Caco-2 (cell line): ENCODE measurements at regions not wholly inside any gene's neighbourhood (a gene's known extent, or its start where the extent isn't known, plus 50 kb on each side); places are given as distances from the start of the nearest gene placed in this dataset.

Experiments used
- BruUV-seq: library from RNA; stranded (reverse); fragments of 400-500 nt; replicated peaks from 2 replicates; lab custom pipeline; 2021; lab: Mats Ljungman, UMichigan
- CTCF ChIA-PET: fragments of 300-600 bp; sonication (Branson Sonifier 250); formaldehyde crosslinking; loops from one replicate; lab custom pipeline; 2022; ENCODE audit warnings: antibody characterized with exemption; lab: Charles Lee
- POLR2A ChIA-PET: fragments of 300-600 bp; sonication (Branson Sonifier 250); formaldehyde crosslinking; loops from one replicate; lab custom pipeline; 2022; ENCODE audit warnings: antibody characterized with exemption; lab: Charles Lee
- DNase-seq, 2 experiments: peaks; one replicate each; pipeline versions ENCODE4 v3.0.0 to v3.0.0-alpha.2; 2020 to 2022
- H3K27me3 ChIP-seq: replicated peaks from 2 replicates; pipeline ENCODE4 v1.6.0; 2011; ENCODE audit warnings: low read length; ENCODE audit not compliant: control insufficient read depth, insufficient read depth
- H3K36me3 ChIP-seq: 2 replicates; pipeline ENCODE4 v1.5.1; 2011; ENCODE audit warnings: low read length; ENCODE audit not compliant: control insufficient read depth, insufficient read depth
- H3K4me1 ChIP-seq: fragments of 250-450 bp; sonication (Bioruptor Pico); 2 replicates; pipeline ENCODE4 v1.5.1; 2020; ENCODE audit warnings: mild to moderate bottlenecking
- H3K4me3 ChIP-seq: 2 replicates; pipeline ENCODE4 v1.5.1; 2011; ENCODE audit warnings: low read depth, mild to moderate bottlenecking, control low read depth, low read length
- H3K9me3 ChIP-seq: fragments of 250-450 bp; sonication (Bioruptor Pico); 2 replicates; pipeline ENCODE4 v1.5.1; 2020; ENCODE audit warnings: mild to moderate bottlenecking, moderate library complexity
- H3K27ac Mint-ChIP-seq: one replicate; pipeline ENCODE4 v1.8.0; 2022; ENCODE audit warnings: mixed read lengths; ENCODE audit not compliant: unreplicated experiment
- H3K27me3 Mint-ChIP-seq: one replicate; pipeline ENCODE4 v1.8.0; 2022; ENCODE audit warnings: mixed read lengths; ENCODE audit not compliant: insufficient read depth, unreplicated experiment
- H3K36me3 Mint-ChIP-seq: one replicate; pipeline ENCODE4 v1.8.0; 2022; ENCODE audit warnings: mild to moderate bottlenecking, mixed read lengths; ENCODE audit not compliant: insufficient read depth, unreplicated experiment
- H3K4me1 Mint-ChIP-seq: one replicate; pipeline ENCODE4 v1.8.0; 2022; ENCODE audit warnings: low read depth, mixed read lengths; ENCODE audit not compliant: unreplicated experiment
- H3K4me3 Mint-ChIP-seq: one replicate; pipeline ENCODE4 v1.8.0; 2022; ENCODE audit warnings: mild to moderate bottlenecking, moderate library complexity, mixed read lengths; ENCODE audit not compliant: unreplicated experiment
- H3K9me3 Mint-ChIP-seq: one replicate; pipeline ENCODE4 v1.8.0; 2022; ENCODE audit warnings: mixed read lengths; ENCODE audit not compliant: unreplicated experiment
- intact Hi-C: fragments of 100-400 bp; cut with micrococcal nuclease; formaldehyde crosslinking; loops from one replicate; pipeline ENCODE4 v1.10.0; 2022; ENCODE audit not compliant: unreplicated experiment
- TF ChIP-seq, protein P1 (sequence below), 2 experiments: fragments of 200-600 bp in 1 of 2; IDR thresholded peaks; 1 replicate in 1 of 2; 2 replicates in 1 of 2; pipeline versions ENCODE4 v1.5.1 to v1.8.0; 2011 to 2022; ENCODE audit warnings: antibody characterized with exemption in 1 of 2, control low read depth in 1 of 2, inconsistent platforms in 1 of 2, low read depth in 1 of 2, low read length in 1 of 2, mild to moderate bottlenecking in 1 of 2, moderate library complexity in 1 of 2; ENCODE audit not compliant: insufficient read depth in 1 of 2, severe bottlenecking in 1 of 2, unreplicated experiment in 1 of 2

DNA sequence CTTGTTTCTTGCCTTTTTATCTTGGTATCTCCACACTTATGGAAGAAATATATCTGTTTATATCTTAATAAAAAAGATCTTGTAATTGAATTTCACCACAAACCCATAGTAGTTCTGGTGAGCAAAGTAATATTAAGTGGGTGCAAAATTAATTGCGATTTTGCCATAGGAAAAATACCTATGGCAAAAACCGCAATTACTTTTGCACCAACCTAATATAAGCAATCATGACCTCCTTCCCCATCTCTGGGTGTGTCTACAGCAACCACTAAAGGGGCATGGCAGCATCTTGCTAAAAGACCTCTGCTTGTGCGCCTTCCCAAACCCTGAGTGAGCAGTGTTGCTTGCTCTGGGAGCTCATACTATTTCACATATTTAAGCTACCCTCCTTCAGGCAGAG, 124.2 kb upstream of the GUCY1A1 start:
- Histone ChIP-seq H3K4me1 (no peaks in the 10 kb centered on the region), H3K4me3 (no peak overlapping the region), H3K27me3 (no peaks in the 10 kb centered on the region), H3K9me3 (no peaks in the 10 kb centered on the region), H3K36me3 (no peaks in the 10 kb centered on the region)
- H3K36me3 Mint-ChIP-seq, result no peaks in the 10 kb centered on the region
- intact Hi-C loops, result no loop called here
- H3K27me3 Mint-ChIP-seq, result no peaks in the 10 kb centered on the region
- H3K4me1 Mint-ChIP-seq, result no peaks in the 10 kb centered on the region
- DNase-seq, result no peak
- ChIA-PET CTCF (no interaction called here), POLR2A (no interaction called here)
- H3K4me3 Mint-ChIP-seq, result no peak overlapping the region
- H3K27ac Mint-ChIP-seq, result no peak overlapping the region
- peaks cover 8% of the 10 kb centered on the region for H3K9me3 Mint-ChIP-seq
- TF ChIP-seq, protein P1, sequence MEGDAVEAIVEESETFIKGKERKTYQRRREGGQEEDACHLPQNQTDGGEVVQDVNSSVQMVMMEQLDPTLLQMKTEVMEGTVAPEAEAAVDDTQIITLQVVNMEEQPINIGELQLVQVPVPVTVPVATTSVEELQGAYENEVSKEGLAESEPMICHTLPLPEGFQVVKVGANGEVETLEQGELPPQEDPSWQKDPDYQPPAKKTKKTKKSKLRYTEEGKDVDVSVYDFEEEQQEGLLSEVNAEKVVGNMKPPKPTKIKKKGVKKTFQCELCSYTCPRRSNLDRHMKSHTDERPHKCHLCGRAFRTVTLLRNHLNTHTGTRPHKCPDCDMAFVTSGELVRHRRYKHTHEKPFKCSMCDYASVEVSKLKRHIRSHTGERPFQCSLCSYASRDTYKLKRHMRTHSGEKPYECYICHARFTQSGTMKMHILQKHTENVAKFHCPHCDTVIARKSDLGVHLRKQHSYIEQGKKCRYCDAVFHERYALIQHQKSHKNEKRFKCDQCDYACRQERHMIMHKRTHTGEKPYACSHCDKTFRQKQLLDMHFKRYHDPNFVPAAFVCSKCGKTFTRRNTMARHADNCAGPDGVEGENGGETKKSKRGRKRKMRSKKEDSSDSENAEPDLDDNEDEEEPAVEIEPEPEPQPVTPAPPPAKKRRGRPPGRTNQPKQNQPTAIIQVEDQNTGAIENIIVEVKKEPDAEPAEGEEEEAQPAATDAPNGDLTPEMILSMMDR (IDR thresholded peaks at IDR 0.05; ENCODE audit: insufficient read depth in 1 of 2, low read depth in 1 of 2, low read length in 1 of 2, severe bottlenecking in 1 of 2, unreplicated experiment in 1 of 2), result no peak
- BruUV-seq, result no TSS peak

DNA sequence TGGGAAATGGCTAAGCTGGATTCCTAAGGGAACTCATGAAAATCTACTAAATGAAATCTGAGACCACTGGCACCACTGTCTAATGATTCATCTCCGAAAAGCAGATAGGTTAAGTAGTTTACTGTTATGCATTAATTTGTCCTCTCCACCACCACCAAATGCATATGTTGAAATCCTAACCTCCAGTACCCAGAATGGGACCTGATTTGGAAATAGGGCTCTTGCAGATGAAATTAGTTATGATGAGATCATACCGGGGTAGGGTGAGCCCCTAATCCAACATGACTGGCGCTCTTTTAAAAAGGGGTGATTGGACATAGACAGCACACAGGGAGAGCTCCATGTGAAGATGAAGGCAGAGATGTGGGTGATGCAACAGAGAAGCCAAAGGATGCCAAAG, 124.9 kb upstream of the GUCY1A1 start:
- Mint-ChIP-seq H3K4me3 (no peak overlapping the region), H3K27ac (no peak overlapping the region), H3K4me1 (no peaks in the 10 kb centered on the region), H3K27me3 (no peaks in the 10 kb centered on the region), H3K9me3 (peaks cover 8% of the 10 kb centered on the region), H3K36me3 (no peaks in the 10 kb centered on the region)
- Histone ChIP-seq H3K36me3 (no peaks in the 10 kb centered on the region), H3K4me3 (no peak overlapping the region), H3K4me1 (no peaks in the 10 kb centered on the region), H3K9me3 (no peaks in the 10 kb centered on the region), H3K27me3 (no peaks in the 10 kb centered on the region)
- no peak for DNase-seq
- CTCF ChIA-PET, result no interaction called here
- intact Hi-C loops, result no loop called here
- BruUV-seq, result no TSS peak
- POLR2A ChIA-PET, result no interaction called here
- TF ChIP-seq, protein P1 (IDR thresholded peaks at IDR 0.05; ENCODE audit: insufficient read depth in 1 of 2, low read depth in 1 of 2, low read length in 1 of 2, severe bottlenecking in 1 of 2, unreplicated experiment in 1 of 2), result no peak

- no peak for DNase-seq
- BruUV-seq, result no TSS peak
- H3K9me3 ChIP-seq, result no peaks in the 10 kb centered on the region
- no peaks in the 10 kb centered on the region for H3K4me1 Mint-ChIP-seq
- no peaks in the 10 kb centered on the region for H3K27me3 ChIP-seq
- peaks cover 8% of the 10 kb centered on the region for H3K9me3 Mint-ChIP-seq
- H3K4me3 Mint-ChIP-seq, result no peak overlapping the region
- no peaks in the 10 kb centered on the region for H3K36me3 Mint-ChIP-seq
- ChIA-PET POLR2A (no interaction called here), CTCF (no interaction called here)
- H3K36me3 ChIP-seq, result no peaks in the 10 kb centered on the region
- intact Hi-C loops, result no loop called here
- TF ChIP-seq, protein P1 (IDR thresholded peaks at IDR 0.05; ENCODE audit: insufficient read depth in 1 of 2, low read depth in 1 of 2, low read length in 1 of 2, severe bottlenecking in 1 of 2, unreplicated experiment in 1 of 2), result no peak
- no peaks in the 10 kb centered on the region for H3K27me3 Mint-ChIP-seq
- no peak overlapping the region for H3K4me3 ChIP-seq
- no peak overlapping the region for H3K27ac Mint-ChIP-seq
- H3K4me1 ChIP-seq, result no peaks in the 10 kb centered on the region
These were observed 126.0 kb upstream of the GUCY1A1 start for GRCh38 chr4:155540698-155541097.
